ENCODE measurements at regions not wholly inside any gene's neighbourhood (a gene's known extent, or its start where the extent isn't known, plus 50 kb on each side); places are given as distances from the start of the nearest gene placed in this dataset.

- TF ChIP-seq CTCF (IDR thresholded peaks at IDR 0.05; ENCODE audit: control extremely low read depth in 1 of 3, insufficient read depth in 1 of 3, low read depth in 1 of 3, low read length in 3 of 3), result no peak
- TF ChIP-seq RAD21 (IDR thresholded peaks at IDR 0.05 in 1 of 2, conservative IDR thresholded peaks at IDR 0.05 in 1 of 2; ENCODE audit: low read depth in 2 of 2, low read length in 2 of 2), result no peak
- no peak for TF ChIP-seq SP4 (IDR thresholded peaks at IDR 0.05; ENCODE audit: low read length)
- TF ChIP-seq KDM5A (IDR thresholded peaks at IDR 0.05; ENCODE audit: low read length), result no peak
- no peak for TF ChIP-seq EP300 (IDR thresholded peaks at IDR 0.05; ENCODE audit: borderline replicate concordance in 1 of 2, low read depth in 2 of 2, low read length in 2 of 2)
- TF ChIP-seq TAF1 (IDR thresholded peaks at IDR 0.05; ENCODE audit: low read depth, low read length), result no peak
- TF ChIP-seq TEAD4 (IDR thresholded peaks at IDR 0.05; ENCODE audit: low read depth, low read length), result no peak
- no peak for TF ChIP-seq HDAC2 (IDR thresholded peaks at IDR 0.05; ENCODE audit: borderline replicate concordance in 1 of 2, low read depth in 2 of 2, low read length in 2 of 2)
- TF ChIP-seq SIRT6 (IDR thresholded peaks at IDR 0.05; ENCODE audit: low read length), result no peak
- TF ChIP-seq BCL11A (IDR thresholded peaks at IDR 0.05; ENCODE audit: low read depth in 2 of 2, low read length in 2 of 2), result no peak
- TF ChIP-seq RFX5 (IDR thresholded peaks at IDR 0.05; ENCODE audit: borderline replicate concordance, low read depth, low read length), result no peak
- no peak for TF ChIP-seq EZH2 (IDR thresholded peaks at IDR 0.05; ENCODE audit: low read depth, low read length, severe bottlenecking)
Observed at GRCh38 chr22:27647540-27647939, 154.0 kb downstream of the MN1 start.

All from H1 (cell line).